ENCODE measurements at regions not wholly inside any gene's neighbourhood (a gene's known extent, or its start where the extent isn't known, plus 50 kb on each side); places are given as distances from the start of the nearest gene placed in this dataset.
"Not testable (repeated sequence)": the region's sequence is repeated elsewhere in the genome, so short reads cannot be mapped to it uniquely, and the experiment has no call there.

- DNase-seq, result not testable (repeated sequence)
Observed at GRCh38 chr16:51516960-51517359, 365.9 kb upstream of the SALL1 start.

GRCh38 chr16:51510416-51510815 is 359.3 kb upstream of the SALL1 start:
- DNase-seq, result no peak

- DNase-seq, result no peak
Observed at GRCh38 chr16:51509336-51509735, 358.3 kb upstream of the SALL1 start.

DNA sequence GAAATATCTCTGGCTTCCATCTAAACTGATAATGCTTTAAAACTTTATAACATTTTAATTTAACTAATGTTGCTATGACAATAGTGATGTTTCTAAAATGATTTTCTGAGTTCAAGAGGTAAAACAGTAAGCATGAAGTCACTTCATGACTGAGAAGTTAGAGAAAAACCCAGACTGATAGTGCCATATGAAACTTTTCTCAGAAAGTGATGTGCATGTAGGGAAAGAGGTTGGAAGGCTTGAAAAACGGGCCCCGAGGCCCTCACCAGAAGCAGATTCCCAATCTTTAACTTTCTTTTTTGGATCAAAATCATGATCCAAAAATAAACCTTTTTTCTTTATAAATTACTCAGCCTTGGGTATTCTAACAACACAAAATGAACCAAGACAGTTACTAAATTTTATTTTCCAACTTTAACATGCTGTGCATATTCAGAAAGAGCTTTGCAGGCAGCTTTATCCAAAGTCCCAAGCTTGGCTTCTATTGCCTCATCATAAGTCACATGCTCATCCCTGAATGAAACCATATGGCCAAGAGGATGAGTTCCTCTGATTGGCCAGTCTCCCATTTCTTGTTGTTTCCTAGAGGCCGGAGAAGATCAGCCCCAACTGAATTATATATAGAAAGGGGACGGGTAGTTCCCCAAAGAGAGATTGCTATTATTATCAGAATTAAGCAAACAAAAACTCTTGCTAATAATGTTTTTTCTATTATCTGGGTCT is 357.6 kb upstream of the SALL1 start:
- no peak for DNase-seq

- DNase-seq, result no peak
Observed at GRCh38 chr16:51507286-51507685, 356.2 kb upstream of the SALL1 start.

DNA sequence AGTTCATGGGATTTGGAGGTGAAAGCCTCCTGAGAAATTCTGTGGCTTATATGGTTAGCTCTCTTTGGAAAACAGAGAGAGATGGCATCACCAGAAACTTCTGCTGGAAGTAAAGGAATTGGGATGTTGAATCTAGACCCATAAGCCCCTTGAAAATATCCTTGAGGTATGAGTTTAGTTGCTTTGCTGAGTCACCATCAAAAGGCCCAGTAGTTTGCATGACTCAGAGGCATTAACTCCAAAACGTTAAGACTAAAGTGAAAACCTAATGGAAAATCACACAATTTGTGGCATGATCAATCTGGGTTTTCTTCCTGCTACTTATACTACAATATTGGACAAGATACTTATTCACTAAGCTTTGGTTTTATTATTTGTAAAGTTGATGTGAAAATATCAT is 349.2 kb upstream of the SALL1 start:
- no peak for DNase-seq

DNA sequence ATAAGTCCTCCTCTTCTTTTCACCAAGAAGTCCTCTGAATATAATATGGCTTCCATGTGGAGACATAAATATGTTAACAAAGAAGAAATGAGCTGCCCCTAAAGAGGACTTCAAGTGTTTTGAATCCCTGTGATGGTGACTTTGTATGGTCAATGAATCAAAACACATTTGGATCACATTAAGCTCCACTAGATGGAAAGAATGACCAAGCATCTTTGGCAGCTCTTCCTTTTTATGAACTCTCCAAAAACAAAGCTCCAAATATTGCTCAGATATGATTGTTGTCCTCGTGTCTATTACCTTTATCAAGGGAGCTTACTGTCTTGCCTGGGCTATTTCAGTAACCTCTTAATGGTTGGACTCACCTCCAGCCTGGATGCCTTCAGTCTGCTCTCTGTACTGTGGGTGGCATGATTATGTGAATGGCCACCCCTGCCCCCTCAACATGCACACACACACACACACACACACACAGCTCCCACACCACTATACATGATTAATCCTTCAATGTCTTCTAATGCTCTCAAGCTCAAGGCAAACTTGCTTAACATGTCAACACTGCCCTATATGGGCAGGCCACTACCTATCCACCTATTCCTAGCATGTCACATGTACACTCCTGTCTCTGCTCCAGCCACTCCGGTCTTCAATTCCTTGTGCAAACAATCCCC is 346.6 kb upstream of the SALL1 start:
- DNase-seq, result no peak

DNA sequence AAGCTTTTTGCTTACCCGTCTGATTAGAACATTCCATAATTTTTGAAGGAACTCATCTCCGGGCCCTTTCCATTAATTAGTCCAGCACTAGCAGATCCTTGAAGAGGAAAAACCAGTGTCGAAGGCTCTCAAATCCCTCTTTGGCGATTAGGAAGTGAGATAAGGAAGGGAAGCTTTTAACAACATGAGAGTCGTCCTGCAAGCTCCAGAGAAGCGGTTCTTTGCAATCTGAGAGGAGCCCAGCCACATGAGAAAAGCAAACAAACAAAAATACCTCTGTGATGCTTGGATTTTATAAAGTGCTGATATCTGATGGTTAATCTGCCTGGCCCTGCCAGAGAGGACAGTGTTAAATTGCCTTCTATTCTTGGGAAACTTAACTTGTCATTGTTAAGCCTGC is 339.8 kb upstream of the SALL1 start:
- no peak for DNase-seq

- DNase-seq, result no peak
Observed at GRCh38 chr16:51487880-51488279, 336.8 kb upstream of the SALL1 start.

GRCh38 chr16:51474414-51475091 is 323.5 kb upstream of the SALL1 start:
- DNase-seq, result no peak

GRCh38 chr16:51473091-51473490 is 322.0 kb upstream of the SALL1 start:
- no peak for DNase-seq

DNA sequence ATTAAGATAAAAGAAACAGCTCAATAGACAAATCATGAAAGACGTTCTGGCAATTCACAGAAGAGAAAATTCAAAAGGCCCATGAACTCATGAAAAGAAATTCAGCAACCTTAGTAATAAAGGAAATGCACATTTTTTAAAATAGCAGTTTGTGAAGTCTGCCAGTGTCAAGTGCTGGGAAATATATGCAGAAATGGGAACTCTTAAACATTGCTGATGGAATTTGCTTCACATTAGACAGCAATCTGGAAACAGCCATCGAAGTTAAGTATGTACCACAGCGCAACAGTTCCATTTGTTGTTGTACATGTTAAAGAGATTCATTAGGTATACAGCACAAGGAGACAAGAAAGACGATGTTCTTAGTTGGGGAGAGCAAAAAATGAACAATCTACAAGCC is 319.4 kb upstream of the SALL1 start:
- DNase-seq, result no peak

GRCh38 chr16:51464996-51465395 is 313.9 kb upstream of the SALL1 start:
- no peak for DNase-seq

DNA sequence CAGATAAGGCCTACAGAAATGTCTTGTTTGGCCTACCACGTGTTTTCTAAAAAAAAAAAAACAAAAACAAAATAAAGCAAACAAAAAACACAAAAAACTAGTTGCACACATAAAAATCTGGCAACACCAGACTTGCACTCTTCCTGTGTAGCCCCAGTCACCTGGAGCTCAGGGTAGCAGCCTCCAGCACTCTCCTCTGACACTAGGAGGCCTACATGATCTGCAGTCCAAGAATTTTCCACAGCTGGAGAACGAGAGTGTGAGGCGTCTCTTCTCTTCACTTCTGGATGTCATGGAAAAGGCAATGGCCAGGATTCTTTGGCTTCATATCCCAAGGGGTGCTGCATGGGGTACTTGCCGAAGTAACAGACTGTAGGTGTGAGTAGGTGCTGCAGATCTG is 310.2 kb upstream of the SALL1 start:
- no peak for DNase-seq

DNA sequence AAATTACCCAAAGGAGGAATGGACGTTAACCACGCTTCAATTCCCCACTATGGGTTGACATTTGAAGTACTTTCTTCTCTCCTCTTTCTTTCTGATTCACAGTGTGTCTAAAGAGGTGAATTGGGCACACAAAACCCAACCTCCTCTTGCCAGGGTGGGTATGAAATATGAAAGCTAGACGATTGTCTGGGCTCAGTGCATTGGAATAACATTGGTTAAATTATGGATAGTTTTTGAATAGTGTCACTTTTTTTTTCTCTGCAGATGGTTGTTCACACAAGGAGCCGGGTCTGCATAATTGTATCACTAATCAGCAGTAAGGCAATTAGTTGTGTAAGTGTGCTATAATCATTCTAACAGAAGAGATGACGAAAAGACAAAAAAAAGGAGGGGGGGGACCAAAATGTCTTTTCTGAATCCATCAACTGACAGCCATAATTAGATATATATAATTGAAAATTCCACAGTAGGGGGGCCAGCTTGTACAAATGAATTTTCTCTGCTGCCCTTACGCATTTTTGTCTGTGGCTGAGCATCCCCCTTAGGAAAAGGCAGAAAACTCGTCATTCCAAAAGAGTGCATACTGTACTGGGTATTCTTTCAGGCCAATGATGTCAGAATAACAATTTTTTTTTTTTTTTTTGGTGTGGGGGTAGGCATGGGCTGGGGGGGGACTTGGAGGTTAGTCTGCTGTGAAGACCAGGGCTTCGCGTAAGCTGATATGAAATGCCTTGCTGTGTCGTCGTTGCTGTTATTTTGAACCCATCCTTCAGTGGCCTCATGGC is 307.5 kb upstream of the SALL1 start:
- DNase-seq, result no peak

- no peak for DNase-seq
Observed at GRCh38 chr16:51457775-51458174, 306.7 kb upstream of the SALL1 start.

- no peak for DNase-seq
Observed at GRCh38 chr16:51455398-51455797, 304.3 kb upstream of the SALL1 start.

DNA sequence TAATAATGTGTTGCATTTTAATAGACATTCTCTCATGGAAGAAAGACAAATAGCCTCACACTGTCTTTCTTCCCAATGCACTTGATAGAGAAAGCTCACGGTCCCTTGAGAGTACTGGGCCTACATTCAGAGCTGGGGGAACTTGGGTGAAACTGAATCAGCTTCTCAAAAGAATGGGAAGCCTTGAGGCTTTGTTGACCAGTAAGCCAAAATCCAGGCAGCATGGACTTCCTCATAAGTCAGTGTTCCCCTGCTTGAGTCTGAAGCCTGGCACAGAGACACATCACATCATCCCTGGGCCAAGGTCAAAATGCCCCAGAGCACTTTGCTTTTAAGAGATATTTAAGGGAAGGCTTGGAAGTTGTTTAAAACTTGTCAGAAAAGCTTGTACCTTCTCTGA is 302.2 kb upstream of the SALL1 start:
- no peak for DNase-seq

- DNase-seq, result no peak
Observed at GRCh38 chr16:51450909-51451308, 299.8 kb upstream of the SALL1 start.

DNA sequence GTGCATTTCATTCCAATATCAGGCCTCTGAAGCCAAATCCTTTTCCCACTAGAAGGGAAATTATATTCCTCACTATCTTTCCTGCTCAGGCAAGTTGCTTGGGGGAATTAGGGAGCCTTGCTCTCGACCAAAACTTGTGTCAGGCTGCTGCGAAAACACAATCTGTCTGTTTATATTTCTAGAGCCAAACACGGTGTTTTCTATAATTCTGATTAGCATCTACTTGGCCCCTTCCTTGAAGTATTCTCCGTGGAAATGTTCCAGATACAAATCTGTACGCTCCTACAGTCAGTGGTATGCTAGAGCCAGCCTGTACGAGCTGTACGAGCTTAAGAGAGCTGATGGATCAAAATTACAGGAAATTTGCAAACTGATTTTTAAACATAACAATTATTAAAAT is 299.3 kb upstream of the SALL1 start:
- DNase-seq, result no peak

- no peak for DNase-seq
Observed at GRCh38 chr16:51449441-51449840, 298.4 kb upstream of the SALL1 start.

DNA sequence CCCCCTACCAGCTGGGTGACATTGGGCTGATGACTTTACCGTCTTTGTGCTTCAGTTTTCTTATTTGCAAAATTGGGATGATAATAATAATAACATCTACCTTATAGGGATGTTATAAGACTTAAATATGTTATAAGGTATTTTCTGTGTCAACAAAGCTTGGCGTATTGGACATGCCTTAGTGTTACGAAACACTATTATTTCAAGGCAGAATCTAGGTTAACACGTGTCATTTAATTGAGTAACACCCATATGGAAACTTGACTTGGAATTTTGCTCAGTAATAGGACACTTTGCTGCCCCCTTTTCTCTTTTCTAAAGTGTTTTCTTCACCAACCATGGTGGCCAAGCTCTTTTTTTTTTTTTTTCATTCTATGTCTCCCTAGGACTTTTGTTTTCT is 294.2 kb upstream of the SALL1 start:
- no peak for DNase-seq

- DNase-seq, result no peak
Observed at GRCh38 chr16:51443934-51444333, 292.9 kb upstream of the SALL1 start.

Data from stimulated activated CD4-positive, alpha-beta T cell treated with anti-CD3 and anti-CD28 coated beads, Interleukin-4, amount 100 ng/mL, for 24 hours (primary cell).